ENCODE measurements at regions not wholly inside any gene's neighbourhood (a gene's known extent, or its start where the extent isn't known, plus 50 kb on each side); places are given as distances from the start of the nearest gene placed in this dataset.
"Not testable (repeated sequence)": the region's sequence is repeated elsewhere in the genome, so short reads cannot be mapped to it uniquely, and the experiment has no call there.

- not testable (repeated sequence) for H3K27ac ChIP-seq (ENCODE audit: low read length); DNase-seq; H3K4me1 ChIP-seq (ENCODE audit: control insufficient read depth, insufficient read depth, low read length); H3K4me3 ChIP-seq (ENCODE audit: low read length); H3K36me3 ChIP-seq (ENCODE audit: control insufficient read depth, insufficient read depth, low read length); H3K9me3 ChIP-seq (replicated peaks; ENCODE audit: control insufficient read depth, low read depth, low read length); H3K27me3 ChIP-seq (ENCODE audit: control insufficient read depth, insufficient read depth, low read length)
- WGBS (ENCODE audit: insufficient coverage), result 100% methylated on average over 1 of the region's 2 CpGs
Observed at GRCh38 chr9:75820471-75821115, 69.9 kb upstream of the PCSK5 start.

- Histone ChIP-seq H3K4me3 (ENCODE audit: low read length) (no peak overlapping the region), H3K36me3 (ENCODE audit: control insufficient read depth, insufficient read depth, low read length) (no peaks in the 10 kb centered on the region), H3K9me3 (replicated peaks; ENCODE audit: control insufficient read depth, low read depth, low read length) (no peaks in the 10 kb centered on the region), H3K4me1 (ENCODE audit: control insufficient read depth, insufficient read depth, low read length) (no peaks in the 10 kb centered on the region), H3K27me3 (ENCODE audit: control insufficient read depth, insufficient read depth, low read length) (no peaks in the 10 kb centered on the region), H3K27ac (ENCODE audit: low read length) (no peak overlapping the region)
- DNase-seq, result peak; percentile 42
- no CpG with 5 or more reads among the region's 2 CpGs for WGBS (ENCODE audit: insufficient coverage)
Observed at GRCh38 chr9:75823151-75823550, 67.3 kb upstream of the PCSK5 start.

DNA sequence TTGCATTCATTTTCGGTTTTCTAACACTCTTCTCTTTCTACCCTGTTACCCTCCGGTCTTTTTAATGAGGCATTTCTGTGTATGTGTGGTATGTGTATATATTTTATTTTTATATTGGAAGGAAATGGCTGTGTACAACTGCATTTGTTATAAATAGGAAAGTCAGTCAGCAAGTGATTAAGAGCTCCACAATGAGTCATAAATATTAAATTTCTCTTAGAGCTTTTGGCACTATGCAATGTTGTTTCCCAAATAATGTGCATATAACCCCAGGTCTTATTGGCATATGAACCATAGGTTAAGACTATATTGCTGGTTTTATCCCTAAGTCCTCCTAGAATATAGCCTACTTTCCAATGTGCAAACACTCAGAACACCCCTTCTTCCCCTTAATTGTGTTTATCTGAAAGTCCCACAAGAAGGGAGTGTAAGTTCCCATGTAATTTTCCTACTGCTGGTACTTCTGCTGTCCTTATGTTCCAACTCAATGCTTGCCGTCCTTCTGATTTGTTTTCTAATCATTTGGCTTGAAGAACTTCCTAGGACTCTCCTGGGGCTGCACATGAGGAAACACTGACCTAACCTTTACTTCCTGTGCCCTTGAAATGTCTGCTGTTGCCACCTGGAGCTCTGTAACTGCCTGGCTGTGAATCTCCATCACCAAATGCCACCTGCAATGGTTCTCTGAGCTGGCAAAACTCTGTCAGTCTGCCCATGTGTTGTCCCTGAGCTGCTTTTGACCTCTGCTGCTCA, 65.5 kb upstream of the PCSK5 start:
- Histone ChIP-seq H3K27ac (ENCODE audit: low read length) (no peak overlapping the region), H3K4me3 (ENCODE audit: low read length) (no peak overlapping the region), H3K9me3 (replicated peaks; ENCODE audit: control insufficient read depth, low read depth, low read length) (no peaks in the 10 kb centered on the region), H3K4me1 (ENCODE audit: control insufficient read depth, insufficient read depth, low read length) (no peaks in the 10 kb centered on the region), H3K36me3 (ENCODE audit: control insufficient read depth, insufficient read depth, low read length) (no peaks in the 10 kb centered on the region), H3K27me3 (ENCODE audit: control insufficient read depth, insufficient read depth, low read length) (no peaks in the 10 kb centered on the region)
- 0% methylated on average over 1 of the region's 3 CpGs for WGBS (ENCODE audit: insufficient coverage)
- no peak for DNase-seq

- Histone ChIP-seq H3K4me1 (ENCODE audit: control insufficient read depth, insufficient read depth, low read length) (no peaks in the 10 kb centered on the region), H3K9me3 (replicated peaks; ENCODE audit: control insufficient read depth, low read depth, low read length) (no peaks in the 10 kb centered on the region), H3K27ac (ENCODE audit: low read length) (no peak overlapping the region), H3K4me3 (ENCODE audit: low read length) (no peak overlapping the region), H3K27me3 (ENCODE audit: control insufficient read depth, insufficient read depth, low read length) (no peaks in the 10 kb centered on the region), H3K36me3 (ENCODE audit: control insufficient read depth, insufficient read depth, low read length) (no peaks in the 10 kb centered on the region)
- DNase-seq, result no peak
- 51% methylated on average over 2 of the region's 2 CpGs for WGBS (ENCODE audit: insufficient coverage)
Observed at GRCh38 chr9:75826314-75826713, 64.2 kb upstream of the PCSK5 start.

GRCh38 chr9:75830303-75830702, 60.2 kb upstream of the PCSK5 start:
- Histone ChIP-seq H3K36me3 (ENCODE audit: control insufficient read depth, insufficient read depth, low read length) (no peaks in the 10 kb centered on the region), H3K4me3 (ENCODE audit: low read length) (no peak overlapping the region), H3K4me1 (ENCODE audit: control insufficient read depth, insufficient read depth, low read length) (no peaks in the 10 kb centered on the region), H3K27me3 (ENCODE audit: control insufficient read depth, insufficient read depth, low read length) (no peaks in the 10 kb centered on the region), H3K27ac (ENCODE audit: low read length) (no peak overlapping the region), H3K9me3 (replicated peaks; ENCODE audit: control insufficient read depth, low read depth, low read length) (no peaks in the 10 kb centered on the region)
- DNase-seq, result no peak

- no peaks in the 10 kb centered on the region for H3K36me3 ChIP-seq (ENCODE audit: control insufficient read depth, insufficient read depth, low read length)
- H3K27me3 ChIP-seq (ENCODE audit: control insufficient read depth, insufficient read depth, low read length), result no peaks in the 10 kb centered on the region
- no peak overlapping the region for H3K4me3 ChIP-seq (ENCODE audit: low read length)
- DNase-seq, result no peak
- no peaks in the 10 kb centered on the region for H3K4me1 ChIP-seq (ENCODE audit: control insufficient read depth, insufficient read depth, low read length)
- no peaks in the 10 kb centered on the region for H3K9me3 ChIP-seq (replicated peaks; ENCODE audit: control insufficient read depth, low read depth, low read length)
- H3K27ac ChIP-seq (ENCODE audit: low read length), result no peak overlapping the region
Observed at GRCh38 chr9:75833778-75834177, 56.7 kb upstream of the PCSK5 start.

DNA sequence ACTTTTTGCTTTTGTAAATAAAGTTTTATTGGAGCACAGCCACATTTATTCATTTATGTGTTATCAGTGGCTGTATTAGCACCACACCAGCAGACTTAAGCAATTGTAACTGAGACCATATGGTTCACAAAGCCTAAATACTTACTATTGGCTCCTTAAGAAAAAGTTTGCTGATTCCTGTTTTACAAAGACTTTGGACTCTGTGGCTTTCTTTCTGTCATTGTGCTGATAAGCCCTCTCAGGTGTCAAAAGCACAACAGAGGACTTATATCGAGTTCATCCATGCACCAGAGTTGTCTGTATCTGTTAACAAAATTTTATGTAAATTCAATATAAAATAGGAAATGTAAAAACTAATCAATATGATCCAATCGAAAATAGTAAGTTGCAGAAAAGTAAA, 55.6 kb upstream of the PCSK5 start:
- Histone ChIP-seq H3K27ac (ENCODE audit: low read length) (no peak overlapping the region), H3K27me3 (ENCODE audit: control insufficient read depth, insufficient read depth, low read length) (no peaks in the 10 kb centered on the region), H3K4me3 (ENCODE audit: low read length) (no peak overlapping the region), H3K4me1 (ENCODE audit: control insufficient read depth, insufficient read depth, low read length) (no peaks in the 10 kb centered on the region), H3K9me3 (replicated peaks; ENCODE audit: control insufficient read depth, low read depth, low read length) (no peaks in the 10 kb centered on the region), H3K36me3 (ENCODE audit: control insufficient read depth, insufficient read depth, low read length) (no peaks in the 10 kb centered on the region)
- DNase-seq, result no peak
- no CpG with 5 or more reads among the region's 2 CpGs for WGBS (ENCODE audit: insufficient coverage)
